ENCODE measurements at regions not wholly inside any gene's neighbourhood (a gene's known extent, or its start where the extent isn't known, plus 50 kb on each side); places are given as distances from the start of the nearest gene placed in this dataset.

GRCh38 chr21:29235714-29236197 is 63.0 kb upstream of the BACH1 start:
- no peak for TF ChIP-seq CTCF (IDR thresholded peaks at IDR 0.05)
- TF ChIP-seq POLR2A (IDR thresholded peaks at IDR 0.05): no peak

All from uterus (tissue), 2 donors.